HepG2 (cell line): ENCODE measurements at regions not wholly inside any gene's neighbourhood (a gene's known extent, or its start where the extent isn't known, plus 50 kb on each side); places are given as distances from the start of the nearest gene placed in this dataset.
"Not testable (repeated sequence)": the region's sequence is repeated elsewhere in the genome, so short reads cannot be mapped to it uniquely, and the experiment has no call there.

Experiments
- ATAC-seq: fragments of 200-7000 bp; cut with Tn5 transposase; 3 replicates; pipeline ENCODE4 v1.9.1; 2020; ENCODE audit warnings: mild to moderate bottlenecking, moderate library complexity
- BruUV-seq: library from RNA; stranded (reverse); fragments of 400-500 nt; replicated peaks from 2 replicates; lab custom pipeline; 2021; lab: Mats Ljungman, UMichigan
- CTCF ChIA-PET: fragments of 300-600 bp; formaldehyde crosslinking; extraction: SDS; loops from one replicate; lab custom pipeline; 2021; ENCODE audit warnings: low total read pairs, inconsistent platforms, low intra/inter-chr PET ratio; lab: Yijun Ruan, JAX
- POLR2A ChIA-PET: fragments of 350-600 bp; sonication (Branson Sonifier 250); formaldehyde crosslinking; loops from one replicate; lab custom pipeline; 2020; ENCODE audit warnings: antibody characterized with exemption, inconsistent platforms; lab: Yijun Ruan, JAX
- DNase-seq: peaks from one replicate; pipeline ENCODE4 v3.0.0-alpha.2; 2015; ENCODE audit warnings: low spot score
- FAIRE-seq: peaks from 3 replicates; lab custom pipeline; 2011; peaks lifted over from hg19 to GRCh38; lab: Jason Lieb, UNC
- H2AFZ ChIP-seq: one replicate; pipeline ENCODE4 v1.6.1; 2011; ENCODE audit warnings: low read length, inconsistent platforms
- H3K27ac ChIP-seq: fragments of 300-600 bp; 3 replicates; pipeline ENCODE4 v1.8.0; 2011; ENCODE audit warnings: mixed run types, mild to moderate bottlenecking, mixed read lengths, low read length, inconsistent platforms; ENCODE audit not compliant: insufficient read depth; ENCODE audit errors: extremely low read length
- H3K27me3 ChIP-seq, 2 experiments: fragments of 200-600 bp in 1 of 2; 2 replicates in 1 of 2; 3 replicates in 1 of 2; pipeline versions ENCODE4 v1.6.0 to v1.8.0; 2011; ENCODE audit warnings: low read length in 2 of 2, mild to moderate bottlenecking in 2 of 2, moderate library complexity in 2 of 2, inconsistent platforms in 1 of 2; ENCODE audit not compliant: insufficient read depth in 2 of 2, control insufficient read depth in 1 of 2
- H3K36me3 ChIP-seq, 2 experiments: fragments of 200-600 bp in 1 of 2; replicated peaks in 1 of 2; 2 replicates in 1 of 2; 3 replicates in 1 of 2; pipeline versions ENCODE4 v1.5.1 to v1.8.0; 2011; ENCODE audit warnings: low read length in 2 of 2, inconsistent platforms in 1 of 2; ENCODE audit not compliant: insufficient read depth in 2 of 2, control insufficient read depth in 1 of 2
- H3K4me1 ChIP-seq: 2 replicates; pipeline ENCODE4 v1.5.1; 2012; ENCODE audit warnings: low read length, inconsistent platforms; ENCODE audit not compliant: insufficient read depth
- H3K4me2 ChIP-seq: 2 replicates; pipeline ENCODE4 v1.6.0; 2011; ENCODE audit warnings: low read depth, low read length, inconsistent platforms
- H3K4me3 ChIP-seq, 3 experiments: fragments of 200-600 bp in 1 of 3; sonication (generic), shearing (Covaris generic) in 1 of 3; replicated peaks in 1 of 3; 2 replicates each; pipeline ENCODE4 v1.5.1; 2011 to 2016; ENCODE audit warnings: low read length in 3 of 3, inconsistent platforms in 2 of 3, low read depth in 2 of 3, mild to moderate bottlenecking in 2 of 3, control low read depth in 1 of 3, mixed read lengths in 1 of 3; ENCODE audit not compliant: insufficient read depth in 1 of 3
- H3K79me2 ChIP-seq: one replicate; pipeline ENCODE4 v1.6.1; 2011; ENCODE audit warnings: low read length, inconsistent platforms; ENCODE audit not compliant: insufficient read depth
- H3K9ac ChIP-seq: 2 replicates; pipeline ENCODE4 v1.6.0; 2011; ENCODE audit warnings: mild to moderate bottlenecking, low read depth, low read length, inconsistent platforms; ENCODE audit not compliant: insufficient read depth
- H3K9me3 ChIP-seq: 2 replicates; pipeline ENCODE4 v1.5.1; 2012; ENCODE audit warnings: mild to moderate bottlenecking, low read length
- H4K20me1 ChIP-seq: 2 replicates; pipeline ENCODE4 v1.6.0; 2011; ENCODE audit warnings: inconsistent platforms, mild to moderate bottlenecking, low read length, moderate library complexity; ENCODE audit not compliant: insufficient read depth
- EHMT2 ChIP-seq: fragments of 200-600 bp; sonication (generic); IDR thresholded peaks from 2 replicates; pipeline ENCODE4 v1.7.0; 2017; ENCODE audit warnings: antibody characterized with exemption, low read depth, low read length, borderline replicate concordance
- HMGXB4 ChIP-seq, 2 experiments: sonication (generic) in 1 of 2; formaldehyde crosslinking in 1 of 2; IDR thresholded peaks; 2 replicates each; pipeline versions ENCODE4 v1.4.0 to v1.6.1; 2018 to 2020; ENCODE audit warnings: missing genetic modification reagents in 2 of 2, borderline replicate concordance in 1 of 2, low read depth in 1 of 2, mild to moderate bottlenecking in 1 of 2, missing biosample characterization in 1 of 2
- POLR2AphosphoS2 ChIP-seq: IDR thresholded peaks from 2 replicates; pipeline ENCODE4 v1.6.1; 2011; ENCODE audit warnings: low read depth, low read length, improper control_type of control experiment
- RXRB ChIP-seq: IDR thresholded peaks from 2 replicates; pipeline ENCODE4 v1.6.1; 2016; ENCODE audit warnings: borderline replicate concordance, missing genetic modification reagents, missing compliant biosample characterization
- SMC3 ChIP-seq: IDR thresholded peaks from 2 replicates; pipeline ENCODE4 v1.6.1; 2011; ENCODE audit warnings: low read length, improper control_type of control experiment
- SNAPC2 ChIP-seq: sonication (generic); formaldehyde crosslinking; IDR thresholded peaks from 2 replicates; pipeline ENCODE4 v1.8.1; 2022; ENCODE audit warnings: mild to moderate bottlenecking, missing genetic modification reagents
- ZBTB25 ChIP-seq: IDR thresholded peaks from 2 replicates; pipeline ENCODE4 v1.6.1; 2018; ENCODE audit warnings: missing genetic modification reagents
- ZNF30 ChIP-seq: sonication (generic); formaldehyde crosslinking; IDR thresholded peaks from 2 replicates; pipeline ENCODE4 v1.5.0; 2020; ENCODE audit warnings: mild to moderate bottlenecking, missing genetic modification reagents
- ZNF740 ChIP-seq: sonication (generic); formaldehyde crosslinking; IDR thresholded peaks from 2 replicates; pipeline ENCODE4 v1.4.0; 2020; ENCODE audit warnings: missing genetic modification reagents
- ZNF781 ChIP-seq: sonication (generic); formaldehyde crosslinking; IDR thresholded peaks from 2 replicates; pipeline ENCODE4 v1.5.1; 2020; ENCODE audit warnings: borderline replicate concordance, mild to moderate bottlenecking, missing genetic modification reagents; ENCODE audit errors: not compliant biosample characterization
- WGBS: methylation state at CpG from one replicate; pipeline ENCODE4 v1.1.6; 2017; ENCODE audit warnings: low lambda C conversion rate; 5-methylcytosine and 5-hydroxymethylcytosine counted together
- in situ Hi-C: cut with HindIII; loops from 2 replicates; pipeline ENCODE4 v1.10.0; 2017; ENCODE audit warnings: low pct_unique_long_range_greater_than_20kb; ENCODE audit not compliant: extremely low pct_ligation_motif_present
- intact Hi-C: fragments of 100-400 bp; cut with micrococcal nuclease; formaldehyde crosslinking; loops from one replicate; pipeline ENCODE4 v1.10.0; 2022; ENCODE audit not compliant: unreplicated experiment

- H4K20me1 ChIP-seq: no peaks in the 10 kb centered on the region
- no peak overlapping the region for H3K4me3 ChIP-seq
- peaks cover 14% of the 10 kb centered on the region for H3K9me3 ChIP-seq
- no peak for FAIRE-seq
- no peaks in the 10 kb centered on the region for H3K4me1 ChIP-seq
- TF ChIP-seq EHMT2: no peak
- no peak for TF ChIP-seq ZNF30 (CRISPR knock-in tag)
- no peak for TF ChIP-seq ZNF740 (CRISPR knock-in tag)
- TF ChIP-seq SNAPC2: no peak
- no peak for TF ChIP-seq SMC3
- POLR2A ChIA-PET: no interaction called here
- no peak overlapping the region for H2AFZ ChIP-seq
- CTCF ChIA-PET: no interaction called here
- H3K79me2 ChIP-seq: no peaks in the 10 kb centered on the region
- no peak for ATAC-seq
- H3K36me3 ChIP-seq: no peaks in the 10 kb centered on the region
- H3K27ac ChIP-seq: no peak overlapping the region
- no peak for DNase-seq
- no TSS peak for BruUV-seq
- peaks cover 0 to 55% of the 10 kb centered on the region in 2 experiments; a peak in 3 of 5 replicates for H3K27me3 ChIP-seq
- intact Hi-C loops (no loop called here), in situ Hi-C loops (no loop called here)
- 7% methylated on average over 4 of the region's 4 CpGs for WGBS
- H3K4me2 ChIP-seq: no peak overlapping the region
- no peak overlapping the region for H3K9ac ChIP-seq
Observed at GRCh38 chr6:1449896-1450295, 60.5 kb downstream of the FOXF2 start.

DNA sequence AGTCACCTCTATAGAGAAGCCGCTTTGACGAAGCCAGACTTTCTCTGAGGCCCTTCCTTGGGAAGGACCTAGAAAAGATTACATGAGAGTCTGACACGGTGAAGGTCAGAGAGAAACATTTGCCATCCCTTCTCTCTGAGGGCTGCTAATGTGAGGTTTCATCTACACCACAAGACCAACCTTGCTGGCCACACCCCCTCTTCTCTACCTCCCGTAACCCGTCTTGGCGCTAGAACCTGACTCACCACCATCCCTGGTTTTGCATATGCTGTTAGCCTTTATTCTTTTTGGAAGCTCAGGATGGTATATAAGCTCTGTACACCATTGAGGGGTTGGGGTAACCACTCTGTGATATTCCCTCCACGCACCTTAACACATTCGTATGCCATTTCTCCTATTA lies 63.6 kb downstream of the FOXF2 start:
- DNase-seq (no peak), ATAC-seq (no peak), FAIRE-seq (no peak)
- Histone ChIP-seq H3K9me3 (peaks cover 14% of the 10 kb centered on the region), H3K4me3 (no peak overlapping the region), H3K4me1 (no peaks in the 10 kb centered on the region), H2AFZ (no peak overlapping the region), H3K9ac (no peak overlapping the region), H3K27me3 (peaks cover 0 to 34% of the 10 kb centered on the region in 2 experiments; a peak in 3 of 5 replicates), H4K20me1 (no peaks in the 10 kb centered on the region), H3K4me2 (no peak overlapping the region)
- no TSS peak for BruUV-seq
- CTCF ChIA-PET: no interaction called here
- intact Hi-C loops: no loop called here
- in situ Hi-C loops: no loop called here
- TF ChIP-seq POLR2AphosphoS2: no peak
- TF ChIP-seq ZNF781: no peak
- TF ChIP-seq HMGXB4 (CRISPR knock-in tag; IDR thresholded peaks at IDR 0.05; ENCODE audit: borderline replicate concordance in 1 of 2, low read depth in 1 of 2): no peak
- no peak for TF ChIP-seq ZBTB25 (CRISPR knock-in tag)
- no peak for TF ChIP-seq RXRB (CRISPR knock-in tag)
- TF ChIP-seq, all 625 proteins: peak for 0
- H3K27ac ChIP-seq: no peak overlapping the region
- POLR2A ChIA-PET: no interaction called here
- WGBS: 62% methylated on average over 8 of the region's 8 CpGs
- no peaks in the 10 kb centered on the region for H3K79me2 ChIP-seq
- no peaks in the 10 kb centered on the region for H3K36me3 ChIP-seq

GRCh38 chr6:1456816-1457215 lies 67.4 kb downstream of the FOXF2 start:
- ATAC-seq, H3K27ac ChIP-seq, POLR2A ChIA-PET, intact Hi-C loops, in situ Hi-C loops, H2AFZ ChIP-seq, H3K9ac ChIP-seq, H4K20me1 ChIP-seq, BruUV-seq, H3K79me2 ChIP-seq, CTCF ChIA-PET, H3K9me3 ChIP-seq, H3K36me3 ChIP-seq, H3K4me1 ChIP-seq, H3K4me3 ChIP-seq, DNase-seq, FAIRE-seq, H3K4me2 ChIP-seq: not testable (repeated sequence)
- WGBS: 40% methylated on average over 1 of the region's 22 CpGs
- peaks cover 0 to 22% of the 10 kb centered on the region in 2 experiments; a peak in 2 of 5 replicates for H3K27me3 ChIP-seq
